Mesothelial cell of epicardium (in vitro differentiated cells): ENCODE measurements at regions not wholly inside any gene's neighbourhood (a gene's known extent, or its start where the extent isn't known, plus 50 kb on each side); places are given as distances from the start of the nearest gene placed in this dataset.

Experiments
- DNase-seq, 2 experiments: peaks; one replicate each; pipeline ENCODE4 v3.0.0; 2021; ENCODE audit warnings: low spot score in 2 of 2; ENCODE audit not compliant: unreplicated experiment in 2 of 2
- H3K27ac Mint-ChIP-seq: 2 replicates; pipeline ENCODE4 v1.8.0; 2021; ENCODE audit warnings: mixed read lengths
- H3K27me3 Mint-ChIP-seq: 2 replicates; pipeline ENCODE4 v1.8.0; 2021; ENCODE audit warnings: low read depth, mixed read lengths
- H3K36me3 Mint-ChIP-seq: 2 replicates; pipeline ENCODE4 v1.8.0; 2021; ENCODE audit warnings: mixed read lengths
- H3K4me1 Mint-ChIP-seq: 2 replicates; pipeline ENCODE4 v1.8.0; 2021; ENCODE audit warnings: mixed read lengths
- H3K4me3 Mint-ChIP-seq: 2 replicates; pipeline ENCODE4 v1.8.0; 2021; ENCODE audit warnings: mild to moderate bottlenecking, moderate library complexity, mixed read lengths
- H3K9me3 Mint-ChIP-seq: 2 replicates; pipeline ENCODE4 v1.8.0; 2021; ENCODE audit warnings: mixed read lengths
- CTCF ChIP-seq: fragments of 200-600 bp; sonication (generic); IDR thresholded peaks from one replicate; pipeline ENCODE4 v1.5.0; 2021; ENCODE audit warnings: antibody characterized with exemption; ENCODE audit not compliant: unreplicated experiment

GRCh38 chr12:94777936-94778335 lies 127.6 kb upstream of the TMCC3 start:
- Mint-ChIP-seq H3K4me3 (no peak overlapping the region), H3K36me3 (no peaks in the 10 kb centered on the region), H3K27ac (no peak overlapping the region), H3K27me3 (peaks cover 94% of the 10 kb centered on the region), H3K4me1 (peaks cover 16% of the 10 kb centered on the region), H3K9me3 (peaks cover 9% of the 10 kb centered on the region)
- TF ChIP-seq CTCF: no peak
- no peak for DNase-seq

- H3K4me1 Mint-ChIP-seq: peaks cover 18% of the 10 kb centered on the region
- H3K27me3 Mint-ChIP-seq: peaks cover 92% of the 10 kb centered on the region
These were observed 125.4 kb upstream of the TMCC3 start for GRCh38 chr12:94775710-94776109.

GRCh38 chr12:94771741-94772140 lies 121.4 kb upstream of the TMCC3 start:
- Mint-ChIP-seq H3K36me3 (no peaks in the 10 kb centered on the region), H3K27ac (no peak overlapping the region), H3K4me3 (no peak overlapping the region), H3K9me3 (peaks cover 3% of the 10 kb centered on the region), H3K4me1 (peaks cover 31% of the 10 kb centered on the region), H3K27me3 (peaks cover 97% of the 10 kb centered on the region)
- DNase-seq: no peak
- TF ChIP-seq CTCF: no peak

More at GRCh38 chr12:94775710-94776109, 125.4 kb upstream of the TMCC3 start:
- no peak for DNase-seq
- Mint-ChIP-seq H3K9me3 (peaks cover 3% of the 10 kb centered on the region), H3K36me3 (no peaks in the 10 kb centered on the region), H3K4me3 (no peak overlapping the region), H3K27ac (no peak overlapping the region)
- TF ChIP-seq CTCF: no peak

GRCh38 chr12:94771199-94771598 lies 120.8 kb upstream of the TMCC3 start:
- no peaks in the 10 kb centered on the region for H3K36me3 Mint-ChIP-seq

GRCh38 chr12:94770791-94771190 lies 120.4 kb upstream of the TMCC3 start:
- H3K4me3 Mint-ChIP-seq: no peak overlapping the region
- H3K27me3 Mint-ChIP-seq: peaks cover 93% of the 10 kb centered on the region
- TF ChIP-seq CTCF: no peak
- H3K27ac Mint-ChIP-seq: no peak overlapping the region
- DNase-seq: no peak
- H3K9me3 Mint-ChIP-seq: peaks cover 3% of the 10 kb centered on the region
- H3K4me1 Mint-ChIP-seq: peaks cover 31% of the 10 kb centered on the region
- H3K36me3 Mint-ChIP-seq: no peaks in the 10 kb centered on the region

More at GRCh38 chr12:94771199-94771598, 120.8 kb upstream of the TMCC3 start:
- peaks cover 31% of the 10 kb centered on the region for H3K4me1 Mint-ChIP-seq
- TF ChIP-seq CTCF: no peak
- H3K4me3 Mint-ChIP-seq: no peak overlapping the region
- no peak overlapping the region for H3K27ac Mint-ChIP-seq
- H3K9me3 Mint-ChIP-seq: peaks cover 3% of the 10 kb centered on the region
- peaks cover 95% of the 10 kb centered on the region for H3K27me3 Mint-ChIP-seq
- DNase-seq: no peak
